ENCODE measurements at regions not wholly inside any gene's neighbourhood (a gene's known extent, or its start where the extent isn't known, plus 50 kb on each side); places are given as distances from the start of the nearest gene placed in this dataset.

DNA sequence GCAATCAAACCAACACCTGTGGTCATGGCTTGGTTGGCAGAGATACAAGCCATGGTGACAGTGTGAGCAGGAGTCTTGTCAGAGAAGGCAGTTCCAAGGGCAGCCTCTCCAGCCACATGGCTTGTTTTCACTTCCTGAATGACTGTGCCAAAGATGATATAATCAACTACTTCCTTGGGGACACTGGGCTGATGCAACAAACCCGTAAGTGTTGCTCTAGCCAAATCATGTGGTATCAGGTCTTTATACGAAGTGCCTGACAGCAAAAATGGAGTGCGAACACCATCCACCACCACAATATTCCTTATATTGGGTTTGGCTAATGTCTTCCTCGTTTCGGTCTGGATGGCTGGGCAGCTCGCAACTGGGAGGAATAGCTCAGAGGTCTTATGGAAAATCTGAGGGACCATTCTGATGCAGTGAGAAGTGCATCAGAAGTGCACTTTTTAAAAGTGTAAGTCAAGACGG, 922.0 kb downstream of the NLGN4X start (continued):
- peak; percentile 87 for TF ChIP-seq CEBPG (CRISPR knock-in tag; IDR thresholded peaks at IDR 0.05)
- peak; percentile 84 to 92 for TF ChIP-seq CEBPG (tag; conservative IDR thresholded peaks at IDR 0.05 in 1 of 2, IDR thresholded peaks at IDR 0.05 in 1 of 2)
- TF ChIP-seq ELF4 (CRISPR knock-in tag; IDR thresholded peaks at IDR 0.05), result 0 out of 2 replicates have a peak, but pooled peaks have one; percentile 5
- TF ChIP-seq, protein P1, sequence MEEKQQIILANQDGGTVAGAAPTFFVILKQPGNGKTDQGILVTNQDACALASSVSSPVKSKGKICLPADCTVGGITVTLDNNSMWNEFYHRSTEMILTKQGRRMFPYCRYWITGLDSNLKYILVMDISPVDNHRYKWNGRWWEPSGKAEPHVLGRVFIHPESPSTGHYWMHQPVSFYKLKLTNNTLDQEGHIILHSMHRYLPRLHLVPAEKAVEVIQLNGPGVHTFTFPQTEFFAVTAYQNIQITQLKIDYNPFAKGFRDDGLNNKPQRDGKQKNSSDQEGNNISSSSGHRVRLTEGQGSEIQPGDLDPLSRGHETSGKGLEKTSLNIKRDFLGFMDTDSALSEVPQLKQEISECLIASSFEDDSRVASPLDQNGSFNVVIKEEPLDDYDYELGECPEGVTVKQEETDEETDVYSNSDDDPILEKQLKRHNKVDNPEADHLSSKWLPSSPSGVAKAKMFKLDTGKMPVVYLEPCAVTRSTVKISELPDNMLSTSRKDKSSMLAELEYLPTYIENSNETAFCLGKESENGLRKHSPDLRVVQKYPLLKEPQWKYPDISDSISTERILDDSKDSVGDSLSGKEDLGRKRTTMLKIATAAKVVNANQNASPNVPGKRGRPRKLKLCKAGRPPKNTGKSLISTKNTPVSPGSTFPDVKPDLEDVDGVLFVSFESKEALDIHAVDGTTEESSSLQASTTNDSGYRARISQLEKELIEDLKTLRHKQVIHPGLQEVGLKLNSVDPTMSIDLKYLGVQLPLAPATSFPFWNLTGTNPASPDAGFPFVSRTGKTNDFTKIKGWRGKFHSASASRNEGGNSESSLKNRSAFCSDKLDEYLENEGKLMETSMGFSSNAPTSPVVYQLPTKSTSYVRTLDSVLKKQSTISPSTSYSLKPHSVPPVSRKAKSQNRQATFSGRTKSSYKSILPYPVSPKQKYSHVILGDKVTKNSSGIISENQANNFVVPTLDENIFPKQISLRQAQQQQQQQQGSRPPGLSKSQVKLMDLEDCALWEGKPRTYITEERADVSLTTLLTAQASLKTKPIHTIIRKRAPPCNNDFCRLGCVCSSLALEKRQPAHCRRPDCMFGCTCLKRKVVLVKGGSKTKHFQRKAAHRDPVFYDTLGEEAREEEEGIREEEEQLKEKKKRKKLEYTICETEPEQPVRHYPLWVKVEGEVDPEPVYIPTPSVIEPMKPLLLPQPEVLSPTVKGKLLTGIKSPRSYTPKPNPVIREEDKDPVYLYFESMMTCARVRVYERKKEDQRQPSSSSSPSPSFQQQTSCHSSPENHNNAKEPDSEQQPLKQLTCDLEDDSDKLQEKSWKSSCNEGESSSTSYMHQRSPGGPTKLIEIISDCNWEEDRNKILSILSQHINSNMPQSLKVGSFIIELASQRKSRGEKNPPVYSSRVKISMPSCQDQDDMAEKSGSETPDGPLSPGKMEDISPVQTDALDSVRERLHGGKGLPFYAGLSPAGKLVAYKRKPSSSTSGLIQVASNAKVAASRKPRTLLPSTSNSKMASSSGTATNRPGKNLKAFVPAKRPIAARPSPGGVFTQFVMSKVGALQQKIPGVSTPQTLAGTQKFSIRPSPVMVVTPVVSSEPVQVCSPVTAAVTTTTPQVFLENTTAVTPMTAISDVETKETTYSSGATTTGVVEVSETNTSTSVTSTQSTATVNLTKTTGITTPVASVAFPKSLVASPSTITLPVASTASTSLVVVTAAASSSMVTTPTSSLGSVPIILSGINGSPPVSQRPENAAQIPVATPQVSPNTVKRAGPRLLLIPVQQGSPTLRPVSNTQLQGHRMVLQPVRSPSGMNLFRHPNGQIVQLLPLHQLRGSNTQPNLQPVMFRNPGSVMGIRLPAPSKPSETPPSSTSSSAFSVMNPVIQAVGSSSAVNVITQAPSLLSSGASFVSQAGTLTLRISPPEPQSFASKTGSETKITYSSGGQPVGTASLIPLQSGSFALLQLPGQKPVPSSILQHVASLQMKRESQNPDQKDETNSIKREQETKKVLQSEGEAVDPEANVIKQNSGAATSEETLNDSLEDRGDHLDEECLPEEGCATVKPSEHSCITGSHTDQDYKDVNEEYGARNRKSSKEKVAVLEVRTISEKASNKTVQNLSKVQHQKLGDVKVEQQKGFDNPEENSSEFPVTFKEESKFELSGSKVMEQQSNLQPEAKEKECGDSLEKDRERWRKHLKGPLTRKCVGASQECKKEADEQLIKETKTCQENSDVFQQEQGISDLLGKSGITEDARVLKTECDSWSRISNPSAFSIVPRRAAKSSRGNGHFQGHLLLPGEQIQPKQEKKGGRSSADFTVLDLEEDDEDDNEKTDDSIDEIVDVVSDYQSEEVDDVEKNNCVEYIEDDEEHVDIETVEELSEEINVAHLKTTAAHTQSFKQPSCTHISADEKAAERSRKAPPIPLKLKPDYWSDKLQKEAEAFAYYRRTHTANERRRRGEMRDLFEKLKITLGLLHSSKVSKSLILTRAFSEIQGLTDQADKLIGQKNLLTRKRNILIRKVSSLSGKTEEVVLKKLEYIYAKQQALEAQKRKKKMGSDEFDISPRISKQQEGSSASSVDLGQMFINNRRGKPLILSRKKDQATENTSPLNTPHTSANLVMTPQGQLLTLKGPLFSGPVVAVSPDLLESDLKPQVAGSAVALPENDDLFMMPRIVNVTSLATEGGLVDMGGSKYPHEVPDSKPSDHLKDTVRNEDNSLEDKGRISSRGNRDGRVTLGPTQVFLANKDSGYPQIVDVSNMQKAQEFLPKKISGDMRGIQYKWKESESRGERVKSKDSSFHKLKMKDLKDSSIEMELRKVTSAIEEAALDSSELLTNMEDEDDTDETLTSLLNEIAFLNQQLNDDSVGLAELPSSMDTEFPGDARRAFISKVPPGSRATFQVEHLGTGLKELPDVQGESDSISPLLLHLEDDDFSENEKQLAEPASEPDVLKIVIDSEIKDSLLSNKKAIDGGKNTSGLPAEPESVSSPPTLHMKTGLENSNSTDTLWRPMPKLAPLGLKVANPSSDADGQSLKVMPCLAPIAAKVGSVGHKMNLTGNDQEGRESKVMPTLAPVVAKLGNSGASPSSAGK (IDR thresholded peaks at IDR 0.05), result peak; percentile 14; the same call in 1 of the 2 replicates
- TF ChIP-seq, protein P2, sequence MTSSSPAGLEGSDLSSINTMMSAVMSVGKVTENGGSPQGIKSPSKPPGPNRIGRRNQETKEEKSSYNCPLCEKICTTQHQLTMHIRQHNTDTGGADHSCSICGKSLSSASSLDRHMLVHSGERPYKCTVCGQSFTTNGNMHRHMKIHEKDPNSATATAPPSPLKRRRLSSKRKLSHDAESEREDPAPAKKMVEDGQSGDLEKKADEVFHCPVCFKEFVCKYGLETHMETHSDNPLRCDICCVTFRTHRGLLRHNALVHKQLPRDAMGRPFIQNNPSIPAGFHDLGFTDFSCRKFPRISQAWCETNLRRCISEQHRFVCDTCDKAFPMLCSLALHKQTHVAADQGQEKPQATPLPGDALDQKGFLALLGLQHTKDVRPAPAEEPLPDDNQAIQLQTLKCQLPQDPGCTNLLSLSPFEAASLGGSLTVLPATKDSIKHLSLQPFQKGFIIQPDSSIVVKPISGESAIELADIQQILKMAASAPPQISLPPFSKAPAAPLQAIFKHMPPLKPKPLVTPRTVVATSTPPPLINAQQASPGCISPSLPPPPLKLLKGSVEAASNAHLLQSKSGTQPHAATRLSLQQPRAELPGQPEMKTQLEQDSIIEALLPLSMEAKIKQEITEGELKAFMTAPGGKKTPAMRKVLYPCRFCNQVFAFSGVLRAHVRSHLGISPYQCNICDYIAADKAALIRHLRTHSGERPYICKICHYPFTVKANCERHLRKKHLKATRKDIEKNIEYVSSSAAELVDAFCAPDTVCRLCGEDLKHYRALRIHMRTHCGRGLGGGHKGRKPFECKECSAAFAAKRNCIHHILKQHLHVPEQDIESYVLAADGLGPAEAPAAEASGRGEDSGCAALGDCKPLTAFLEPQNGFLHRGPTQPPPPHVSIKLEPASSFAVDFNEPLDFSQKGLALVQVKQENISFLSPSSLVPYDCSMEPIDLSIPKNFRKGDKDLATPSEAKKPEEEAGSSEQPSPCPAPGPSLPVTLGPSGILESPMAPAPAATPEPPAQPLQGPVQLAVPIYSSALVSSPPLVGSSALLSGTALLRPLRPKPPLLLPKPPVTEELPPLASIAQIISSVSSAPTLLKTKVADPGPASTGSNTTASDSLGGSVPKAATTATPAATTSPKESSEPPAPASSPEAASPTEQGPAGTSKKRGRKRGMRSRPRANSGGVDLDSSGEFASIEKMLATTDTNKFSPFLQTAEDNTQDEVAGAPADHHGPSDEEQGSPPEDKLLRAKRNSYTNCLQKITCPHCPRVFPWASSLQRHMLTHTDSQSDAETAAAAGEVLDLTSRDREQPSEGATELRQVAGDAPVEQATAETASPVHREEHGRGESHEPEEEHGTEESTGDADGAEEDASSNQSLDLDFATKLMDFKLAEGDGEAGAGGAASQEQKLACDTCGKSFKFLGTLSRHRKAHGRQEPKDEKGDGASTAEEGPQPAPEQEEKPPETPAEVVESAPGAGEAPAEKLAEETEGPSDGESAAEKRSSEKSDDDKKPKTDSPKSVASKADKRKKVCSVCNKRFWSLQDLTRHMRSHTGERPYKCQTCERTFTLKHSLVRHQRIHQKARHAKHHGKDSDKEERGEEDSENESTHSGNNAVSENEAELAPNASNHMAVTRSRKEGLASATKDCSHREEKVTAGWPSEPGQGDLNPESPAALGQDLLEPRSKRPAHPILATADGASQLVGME (CRISPR knock-in tag; IDR thresholded peaks at IDR 0.05), result no peak
- TF ChIP-seq, protein P3, sequence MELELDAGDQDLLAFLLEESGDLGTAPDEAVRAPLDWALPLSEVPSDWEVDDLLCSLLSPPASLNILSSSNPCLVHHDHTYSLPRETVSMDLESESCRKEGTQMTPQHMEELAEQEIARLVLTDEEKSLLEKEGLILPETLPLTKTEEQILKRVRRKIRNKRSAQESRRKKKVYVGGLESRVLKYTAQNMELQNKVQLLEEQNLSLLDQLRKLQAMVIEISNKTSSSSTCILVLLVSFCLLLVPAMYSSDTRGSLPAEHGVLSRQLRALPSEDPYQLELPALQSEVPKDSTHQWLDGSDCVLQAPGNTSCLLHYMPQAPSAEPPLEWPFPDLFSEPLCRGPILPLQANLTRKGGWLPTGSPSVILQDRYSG (tag; conservative IDR thresholded peaks at IDR 0.05; ENCODE audit: low read depth), result 0 out of 2 replicates have a peak, but pooled peaks have one; percentile 53
- TF ChIP-seq ZNF212 (CRISPR knock-in tag; IDR thresholded peaks at IDR 0.05), result 0 out of 2 replicates have a peak, but pooled peaks have one; percentile 6
- no peak for TF ChIP-seq MYBL2 (IDR thresholded peaks at IDR 0.05; ENCODE audit: low read depth)
- no peak for TF ChIP-seq MYBL2 (CRISPR knock-in tag; IDR thresholded peaks at IDR 0.05; ENCODE audit: borderline replicate concordance)
